ENCODE measurements at regions not wholly inside any gene's neighbourhood (a gene's known extent, or its start where the extent isn't known, plus 50 kb on each side); places are given as distances from the start of the nearest gene placed in this dataset.

- no peak for DNase-seq
These were observed 176.8 kb upstream of the CHRM3 start for GRCh38 chr1:239209591-239209990.

DNA sequence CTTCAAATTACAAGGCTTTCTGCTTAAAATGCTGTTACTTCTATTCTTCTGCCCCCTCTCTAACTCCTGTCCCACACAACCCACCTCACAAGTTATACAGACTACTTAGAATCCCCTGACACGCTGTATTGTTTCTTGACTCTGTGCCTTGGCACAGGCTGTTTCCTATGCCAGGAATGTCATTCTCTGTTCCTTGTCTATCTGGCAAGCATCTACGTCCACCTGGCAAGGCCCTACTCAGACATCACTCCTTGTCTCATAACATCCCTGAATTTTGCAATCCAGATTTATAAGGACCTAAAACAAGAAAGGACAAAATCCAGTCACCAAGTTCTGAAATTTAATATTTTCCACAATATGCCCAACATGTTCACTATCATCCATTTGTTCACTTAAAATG lies 182.0 kb upstream of the CHRM3 start:
- no peak for DNase-seq

- DNase-seq, result no peak
These were observed 188.5 kb upstream of the CHRM3 start for GRCh38 chr1:239197871-239198270.

DNA sequence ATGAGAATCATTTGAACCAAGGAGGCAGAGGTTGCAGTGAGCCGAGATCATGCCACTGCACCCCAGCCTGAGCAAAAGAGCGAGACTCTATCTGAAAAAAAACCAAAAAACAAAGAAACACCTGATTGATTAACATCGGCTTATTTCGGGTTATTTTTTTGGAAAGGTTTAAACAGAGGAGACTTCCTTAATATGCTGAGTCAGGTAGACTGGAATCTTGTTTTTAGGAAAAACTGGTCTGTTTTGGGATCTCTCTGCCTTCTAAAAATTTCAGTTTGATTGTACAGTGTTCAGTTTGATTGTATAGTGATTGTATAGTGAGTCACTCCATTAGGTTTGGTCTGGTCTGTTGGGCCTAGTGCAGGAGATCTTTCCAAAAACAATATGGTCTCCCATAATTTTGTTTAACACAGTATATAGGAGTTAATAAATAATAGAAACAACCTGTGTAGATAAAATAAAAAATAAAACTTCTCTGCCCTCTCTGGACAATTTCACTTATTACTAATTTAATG lies 196.3 kb upstream of the CHRM3 start:
- no peak for DNase-seq

DNA sequence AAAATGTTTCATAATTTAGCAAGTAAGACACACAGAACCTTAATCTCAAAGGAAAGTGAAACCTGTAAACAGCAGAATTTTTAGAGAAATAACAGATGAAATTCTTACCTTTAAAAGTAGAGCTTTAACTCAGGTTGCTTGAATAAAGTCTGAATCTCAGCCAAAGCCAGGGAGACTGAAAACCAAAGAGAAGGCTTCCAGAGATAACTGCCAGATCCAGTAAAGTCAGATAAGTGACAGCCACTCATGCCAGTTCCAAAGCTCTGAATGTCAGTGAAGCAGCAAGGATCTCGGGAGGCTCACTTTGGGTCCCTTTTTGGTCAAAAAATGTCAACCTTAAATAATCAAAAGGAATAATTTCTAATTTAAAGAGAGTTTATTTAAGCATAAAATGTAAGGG lies 199.9 kb upstream of the CHRM3 start:
- no peak for DNase-seq

GRCh38 chr1:239185245-239185619 lies 201.1 kb upstream of the CHRM3 start:
- no peak for DNase-seq

- no peak for DNase-seq
These were observed 201.7 kb upstream of the CHRM3 start for GRCh38 chr1:239184561-239185244.

GRCh38 chr1:239178961-239179360 lies 207.4 kb upstream of the CHRM3 start:
- DNase-seq, result no peak

DNA sequence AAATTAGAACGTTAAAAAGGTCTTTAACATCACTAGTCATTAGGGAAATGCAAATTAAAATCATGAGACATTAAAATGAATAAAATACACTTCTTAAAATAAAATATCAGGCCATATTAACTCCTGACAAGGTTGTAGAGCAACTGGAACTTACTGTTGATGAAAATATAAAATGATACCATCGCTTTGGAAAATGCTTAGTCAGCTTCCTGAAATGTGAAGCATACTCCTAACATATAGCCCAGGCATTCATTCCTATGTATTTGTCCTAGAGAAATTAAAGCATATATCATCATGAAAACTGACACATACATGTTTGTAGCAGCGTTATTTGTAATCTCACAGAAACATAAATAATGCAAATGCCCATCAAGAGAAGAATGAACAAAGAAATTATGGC lies 211.5 kb upstream of the CHRM3 start:
- no peak for DNase-seq

- no peak for DNase-seq
These were observed 215.5 kb upstream of the CHRM3 start for GRCh38 chr1:239170828-239171227.

DNA sequence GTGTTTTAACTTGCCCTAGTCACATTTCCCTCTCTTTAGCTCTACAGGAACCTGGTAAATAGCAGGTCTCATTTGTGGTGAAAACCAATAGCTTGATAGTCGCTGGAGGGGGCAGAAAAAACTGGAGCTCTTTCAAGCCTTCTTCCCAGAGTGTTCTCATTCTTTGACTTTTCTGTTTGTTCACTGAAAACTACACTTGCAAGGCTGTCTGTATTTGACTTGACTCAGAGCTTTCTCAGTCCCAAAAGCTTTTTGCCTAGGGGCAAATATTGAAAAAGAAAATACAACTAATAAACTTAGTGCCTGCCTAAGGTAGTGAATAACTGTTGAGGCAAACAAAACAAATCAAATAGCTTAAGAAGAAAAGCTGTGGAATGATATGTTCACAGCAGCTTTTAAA lies 217.1 kb upstream of the CHRM3 start:
- DNase-seq, result no peak

DNA sequence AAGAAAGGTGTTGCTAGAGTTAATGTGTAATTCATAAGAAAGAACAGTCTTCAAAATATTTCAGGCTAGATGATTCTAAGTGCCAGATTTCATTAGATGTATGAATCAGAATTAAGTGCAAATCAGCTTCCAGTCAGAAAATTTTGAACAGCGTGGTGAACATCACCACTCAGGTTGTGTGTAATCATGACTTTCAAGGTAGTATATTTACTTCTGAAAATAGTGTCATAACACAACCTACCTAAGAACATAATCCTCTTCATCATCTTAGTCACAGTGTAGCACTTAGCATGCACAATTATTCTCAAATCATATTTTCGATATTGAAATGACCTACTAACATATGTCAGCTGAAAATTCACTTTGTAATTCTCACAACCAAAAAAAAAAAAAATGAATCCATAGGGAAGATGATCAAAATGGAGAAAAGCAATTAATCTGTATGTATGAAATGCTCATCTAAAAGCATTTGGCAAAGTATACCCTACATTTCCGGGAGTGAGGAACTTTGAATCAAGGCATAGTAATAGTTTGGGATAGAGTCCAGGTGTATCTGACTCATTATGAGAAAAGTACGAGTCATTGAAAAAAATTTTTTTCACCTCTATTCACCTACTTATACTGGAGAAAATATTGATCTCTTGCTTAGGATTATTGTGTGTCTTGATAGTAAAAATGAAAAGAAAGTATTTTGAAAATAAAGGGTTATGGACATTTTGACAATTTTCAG lies 221.8 kb upstream of the CHRM3 start:
- no peak for DNase-seq

GRCh38 chr1:239155466-239156091 lies 230.8 kb upstream of the CHRM3 start:
- DNase-seq, result no peak

- no peak for DNase-seq
These were observed 234.4 kb upstream of the CHRM3 start for GRCh38 chr1:239151937-239152336.

GRCh38 chr1:239140968-239141367 lies 245.4 kb upstream of the CHRM3 start:
- no peak for DNase-seq

DNA sequence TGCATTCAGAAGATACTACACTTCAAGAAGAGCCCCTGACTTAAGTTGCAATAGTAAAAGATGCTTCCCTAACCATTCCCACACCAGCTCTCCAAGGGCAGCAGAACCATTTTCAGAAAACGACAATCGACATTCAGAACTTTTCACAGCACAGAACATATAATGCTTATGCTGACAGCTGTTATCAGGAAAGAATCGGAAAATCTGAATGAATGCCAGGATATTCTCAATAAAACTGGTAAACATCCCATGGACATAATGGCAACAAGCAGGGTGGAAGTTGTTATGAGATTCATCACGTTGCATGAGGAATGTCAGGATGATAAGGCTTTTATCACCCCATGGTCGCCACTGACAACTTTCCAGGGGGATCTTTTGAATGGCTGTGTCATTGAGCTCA lies 246.6 kb upstream of the CHRM3 start:
- no peak for DNase-seq

DNA sequence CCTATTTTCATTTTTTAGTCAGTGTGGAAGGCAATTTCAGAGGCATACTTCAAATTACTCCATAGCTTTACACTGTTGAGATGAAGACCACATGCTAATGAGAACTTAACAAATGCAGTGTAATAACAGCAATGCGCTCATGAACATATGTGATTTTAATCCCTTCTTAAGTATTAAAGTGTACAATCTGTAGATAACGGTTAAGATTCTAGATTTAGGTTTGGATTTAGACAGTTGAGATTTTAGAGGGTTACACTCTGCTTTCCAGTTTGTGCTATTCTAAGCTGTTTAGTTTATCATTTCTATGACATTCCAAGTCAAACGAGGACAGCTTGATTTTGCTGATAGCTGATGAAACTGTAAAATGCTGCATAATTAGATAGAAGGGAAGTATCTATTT lies 257.8 kb upstream of the CHRM3 start:
- DNase-seq, result no peak

DNA sequence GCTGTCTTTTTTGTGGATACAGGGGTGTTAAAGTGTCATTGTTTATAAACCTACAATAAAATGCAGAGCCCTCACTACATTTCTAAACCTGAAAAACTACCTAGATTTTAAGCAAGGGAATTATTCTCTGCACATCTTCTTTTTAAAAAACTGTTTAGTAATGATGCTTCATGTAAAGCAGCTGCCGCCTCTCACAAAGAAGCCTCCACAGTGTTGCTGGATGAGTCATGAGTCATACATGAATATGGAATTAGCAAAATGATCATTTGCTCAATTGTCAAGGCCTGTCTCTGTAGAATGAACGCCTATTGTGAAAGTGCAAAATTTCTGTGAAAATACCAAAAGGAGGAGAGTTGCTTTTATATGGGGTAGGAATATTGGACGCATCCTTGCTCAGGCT lies 259.5 kb upstream of the CHRM3 start:
- DNase-seq, result no peak

DNA sequence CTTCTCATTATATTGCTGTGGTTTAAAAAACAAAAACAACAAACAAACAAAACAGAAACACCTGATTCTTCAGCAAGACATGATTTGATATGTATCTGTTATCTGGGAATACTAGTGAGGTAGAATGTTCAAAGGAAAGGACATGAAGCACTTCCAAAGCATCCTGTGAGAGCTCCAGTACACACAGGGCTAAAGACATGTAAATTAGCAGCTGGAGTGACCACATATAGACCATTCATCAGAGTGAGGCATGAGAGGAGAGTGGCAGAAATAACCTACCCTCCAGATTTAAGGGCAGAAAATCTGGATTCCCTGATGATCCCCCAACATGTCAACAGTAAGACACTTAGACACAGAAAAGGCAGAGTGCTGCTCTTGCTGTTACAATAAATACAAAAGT lies 260.5 kb upstream of the CHRM3 start:
- DNase-seq, result no peak

DNA sequence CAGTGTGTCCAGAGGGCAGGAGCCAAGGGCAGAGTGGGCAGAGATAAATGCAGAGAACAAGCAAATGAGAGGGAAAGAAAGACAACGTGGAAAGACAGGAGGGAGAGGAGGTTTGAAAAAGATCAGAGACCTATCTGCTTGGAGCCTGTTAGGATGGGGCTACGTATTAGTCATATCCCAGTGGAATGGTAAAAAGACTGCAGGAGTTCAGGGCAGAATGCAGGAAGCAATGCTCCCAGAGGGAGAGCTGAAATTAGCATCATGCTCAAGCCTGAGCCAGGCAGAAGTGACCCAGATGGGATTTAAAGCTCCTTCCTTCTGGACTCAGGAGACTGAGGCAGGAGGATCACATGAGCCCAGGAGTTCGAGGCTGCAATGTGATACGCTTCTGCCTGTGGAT lies 261.3 kb upstream of the CHRM3 start:
- DNase-seq, result no peak

DNA sequence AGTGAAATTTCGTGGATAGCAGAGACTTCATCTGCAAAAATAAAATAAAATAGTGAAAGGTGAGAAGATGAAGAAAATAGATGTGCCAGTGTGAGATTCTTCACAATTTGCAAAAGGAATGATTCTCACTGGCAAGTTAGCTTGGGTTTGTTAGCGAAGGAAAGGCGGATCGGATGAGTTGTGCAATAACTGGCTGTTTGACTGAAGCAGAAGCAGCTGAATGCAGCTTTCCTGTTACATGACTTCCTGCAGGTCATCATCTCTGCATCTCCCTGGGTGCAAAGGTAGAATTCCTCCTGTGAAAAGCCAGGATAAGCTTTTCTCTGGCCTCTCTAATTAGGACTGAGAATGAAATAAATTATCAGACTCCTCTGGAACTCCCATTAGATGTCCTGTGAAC lies 263.1 kb upstream of the CHRM3 start:
- no peak for DNase-seq

GRCh38 chr1:239112101-239112935 lies 274.1 kb upstream of the CHRM3 start:
- DNase-seq, result no peak

- no peak for DNase-seq
These were observed 278.7 kb upstream of the CHRM3 start for GRCh38 chr1:239107676-239108075.
